Suprapubic skin (tissue), 4 donors: ENCODE measurements at regions not wholly inside any gene's neighbourhood (a gene's known extent, or its start where the extent isn't known, plus 50 kb on each side); places are given as distances from the start of the nearest gene placed in this dataset.

ENCODE experiments used
- CTCF ChIP-seq, 2 donors: fragments of 200-600 bp in 1 of 2; fragments of 450-650 bp in 1 of 2; sonication (generic) in 1 of 2; IDR thresholded peaks; one replicate each; pipeline ENCODE4 v1.5.1; 2016 to 2019; ENCODE audit warnings: antibody characterized with exemption in 2 of 2, mild to moderate bottlenecking in 1 of 2, moderate library complexity in 1 of 2
- EP300 ChIP-seq: sonication (generic); formaldehyde crosslinking; IDR thresholded peaks from one replicate; pipeline ENCODE4 v1.6.1; 2017; ENCODE audit warnings: antibody characterized with exemption
- POLR2AphosphoS5 ChIP-seq, 3 donors: sonication (generic); formaldehyde crosslinking; IDR thresholded peaks; one replicate each; pipeline ENCODE4 v1.6.1; 2017; ENCODE audit warnings: antibody characterized with exemption in 3 of 3

DNA sequence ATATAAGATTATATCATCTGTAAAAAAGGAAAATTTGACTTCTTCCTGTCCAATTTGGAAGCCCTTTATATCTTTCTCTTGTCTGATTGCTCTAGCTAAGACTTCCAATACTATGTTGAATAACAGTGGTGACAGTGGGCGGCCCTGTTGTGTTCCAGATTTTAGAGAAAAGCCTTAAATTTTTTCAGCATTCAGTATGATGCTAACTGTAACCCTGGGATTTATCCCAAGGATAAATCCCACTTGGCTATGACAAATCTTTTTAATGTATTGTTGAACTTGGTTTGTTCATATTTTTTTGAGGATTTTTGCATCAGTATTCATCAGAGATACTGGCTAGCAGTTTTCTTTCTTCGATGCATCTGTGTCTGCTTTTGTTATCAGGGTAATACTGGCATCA is 217.2 kb upstream of the ARSJ start:
- TF ChIP-seq CTCF (IDR thresholded peaks at IDR 0.05) (no peak), POLR2AphosphoS5 (IDR thresholded peaks at IDR 0.05) (no peak), EP300 (no peak)
